Endothelial cell of umbilical vein (primary cell): ENCODE measurements at regions not wholly inside any gene's neighbourhood (a gene's known extent, or its start where the extent isn't known, plus 50 kb on each side); places are given as distances from the start of the nearest gene placed in this dataset.

Source experiments
- BruUV-seq: library from RNA; stranded (reverse); fragments of 400-500 nt; replicated peaks from 2 replicates; lab custom pipeline; 2021; lab: Mats Ljungman, UMichigan
- CTCF ChIA-PET: fragments of 300-600, 350-600 bp; sonication (Branson Sonifier 250); formaldehyde crosslinking; loops from one replicate; lab custom pipeline; 2021; ENCODE audit warnings: antibody characterized with exemption, inconsistent platforms; lab: Charles Lee
- POLR2A ChIA-PET: fragments of 300-600, 350-600 bp; sonication (Branson Sonifier 250); formaldehyde crosslinking; loops from one replicate; lab custom pipeline; 2021; ENCODE audit warnings: antibody characterized with exemption, inconsistent platforms; lab: Charles Lee
- DNase-seq: peaks from one replicate; pipeline ENCODE4 v3.0.0-alpha.2; 2011; ENCODE audit warnings: low read depth, low spot score
- FAIRE-seq: peaks from 2 replicates; lab custom pipeline; 2011; peaks lifted over from hg19 to GRCh38; lab: Jason Lieb, UNC
- H2AFZ ChIP-seq: 2 replicates; pipeline ENCODE4 v1.6.0; 2012; ENCODE audit warnings: low read depth, low read length, control low read depth, inconsistent platforms
- H3K27ac ChIP-seq: 2 replicates; pipeline ENCODE4 v1.5.1; 2011; ENCODE audit warnings: low read depth, mild to moderate bottlenecking, control low read depth, low read length, moderate library complexity; ENCODE audit not compliant: insufficient read depth
- H3K27me3 ChIP-seq, 2 experiments: 2 replicates each; pipeline versions ENCODE4 v1.6.0 to v1.6.1; 2011; ENCODE audit warnings: low read length in 2 of 2, mixed read lengths in 1 of 2; ENCODE audit not compliant: control insufficient read depth in 2 of 2, insufficient read depth in 2 of 2
- H3K36me3 ChIP-seq, 2 experiments: 2 replicates in 1 of 2; 3 replicates in 1 of 2; pipeline ENCODE4 v1.5.1; 2011; ENCODE audit warnings: low read length in 2 of 2, mild to moderate bottlenecking in 1 of 2, moderate library complexity in 1 of 2; ENCODE audit not compliant: control insufficient read depth in 2 of 2, insufficient read depth in 2 of 2; ENCODE audit errors: extremely low read depth in 1 of 2
- H3K4me1 ChIP-seq: 3 replicates; pipeline ENCODE4 v1.5.1; 2011; ENCODE audit warnings: mild to moderate bottlenecking, low read length; ENCODE audit not compliant: control insufficient read depth, insufficient read depth; ENCODE audit errors: extremely low read depth
- H3K4me2 ChIP-seq: 2 replicates; pipeline ENCODE4 v1.6.1; 2011; ENCODE audit warnings: low read length, control low read depth, mixed read lengths; ENCODE audit not compliant: insufficient read depth
- H3K4me3 ChIP-seq, 3 experiments: fragments of 200-600 bp in 1 of 3; sonication (generic), shearing (Covaris generic) in 1 of 3; replicated peaks in 1 of 3; 2 replicates each; pipeline ENCODE4 v1.5.1; 2011 to 2016; ENCODE audit warnings: control low read depth in 3 of 3, low read length in 3 of 3, mild to moderate bottlenecking in 2 of 3, inconsistent platforms in 1 of 3, low read depth in 1 of 3, moderate library complexity in 1 of 3; ENCODE audit not compliant: insufficient read depth in 1 of 3
- H3K79me2 ChIP-seq: 2 replicates; pipeline ENCODE4 v1.6.0; 2012; ENCODE audit warnings: low read length, inconsistent platforms; ENCODE audit not compliant: control insufficient read depth, insufficient read depth
- H3K9ac ChIP-seq: replicated peaks from 2 replicates; pipeline ENCODE3; 2011; ENCODE audit warnings: low read length, control low read depth; ENCODE audit not compliant: insufficient read depth; ENCODE audit errors: extremely low read depth
- H3K9me1 ChIP-seq: replicated peaks from 3 replicates; pipeline ENCODE4 v1.6.0; 2011; ENCODE audit warnings: mild to moderate bottlenecking, low read length; ENCODE audit not compliant: control insufficient read depth, insufficient read depth; ENCODE audit errors: extremely low read depth
- H3K9me3 ChIP-seq: replicated peaks from 2 replicates; pipeline ENCODE4 v1.5.1; 2012; ENCODE audit warnings: low read length, inconsistent platforms; ENCODE audit not compliant: control insufficient read depth, insufficient read depth
- H4K20me1 ChIP-seq: replicated peaks from 2 replicates; pipeline ENCODE3; 2011; ENCODE audit warnings: mild to moderate bottlenecking, low read length; ENCODE audit not compliant: control insufficient read depth, insufficient read depth; ENCODE audit errors: extremely low read depth
- EZH2 ChIP-seq: IDR thresholded peaks from 2 replicates; pipeline ENCODE4 v1.6.1; 2012; ENCODE audit warnings: borderline replicate concordance, low read depth, mild to moderate bottlenecking, moderate library complexity, low read length, inconsistent platforms; ENCODE audit not compliant: severe bottlenecking
- FOS ChIP-seq: IDR thresholded peaks from 2 replicates; pipeline ENCODE4 v1.6.1; 2011; ENCODE audit warnings: mild to moderate bottlenecking, low read length, moderate library complexity, borderline replicate concordance; ENCODE audit not compliant: insufficient read depth
- GATA2 ChIP-seq: IDR thresholded peaks from 2 replicates; pipeline ENCODE4 v1.7.0; 2011; ENCODE audit warnings: low read depth, mild to moderate bottlenecking, moderate library complexity, mixed read lengths, low read length; ENCODE audit not compliant: insufficient read length, insufficient read depth
- JUN ChIP-seq: IDR thresholded peaks from 2 replicates; pipeline ENCODE4 v1.6.1; 2011; ENCODE audit warnings: borderline replicate concordance, low read depth; ENCODE audit not compliant: insufficient read length, insufficient read depth
- MYC ChIP-seq: IDR thresholded peaks from one replicate; pipeline ENCODE4 v1.6.1; 2011; ENCODE audit warnings: mild to moderate bottlenecking, low read depth, low read length
- POLR2A ChIP-seq: IDR thresholded peaks from 2 replicates; pipeline ENCODE4 v1.6.1; 2012; ENCODE audit warnings: low read depth, mild to moderate bottlenecking, control low read depth, low read length
- POLR2AphosphoS5 ChIP-seq: IDR thresholded peaks from 2 replicates; pipeline ENCODE4 v1.6.1; 2012; ENCODE audit warnings: low read depth, mild to moderate bottlenecking, control low read depth, low read length, moderate library complexity; ENCODE audit not compliant: insufficient read depth
- dilution Hi-C: fragments of 300-500 bp; cut with MboI; formaldehyde crosslinking; loops from one replicate; pipeline ENCODE4 v1.15.0; 2019; ENCODE audit warnings: low sequenced_read_pairs; ENCODE audit not compliant: extremely low pct_ligation_motif_present
- intact Hi-C: fragments of 100-400 bp; cut with micrococcal nuclease; formaldehyde crosslinking; loops from one replicate; pipeline ENCODE4 v1.10.0; 2022
- TF ChIP-seq, protein P1 (sequence below): IDR thresholded peaks from 2 replicates; pipeline ENCODE4 v1.6.1; 2011; ENCODE audit not compliant: insufficient read depth, insufficient read length
- TF ChIP-seq, protein P2 (sequence below), 2 donors: IDR thresholded peaks; 1 replicate in 1 of 2; 2 replicates in 1 of 2; pipeline ENCODE4 v1.5.1; 2011; ENCODE audit warnings: low read length in 2 of 2, mild to moderate bottlenecking in 2 of 2, moderate library complexity in 2 of 2, control low read depth in 1 of 2, inconsistent platforms in 1 of 2, low read depth in 1 of 2; ENCODE audit not compliant: insufficient read depth in 1 of 2; ENCODE audit errors: extremely low read depth in 1 of 2

DNA sequence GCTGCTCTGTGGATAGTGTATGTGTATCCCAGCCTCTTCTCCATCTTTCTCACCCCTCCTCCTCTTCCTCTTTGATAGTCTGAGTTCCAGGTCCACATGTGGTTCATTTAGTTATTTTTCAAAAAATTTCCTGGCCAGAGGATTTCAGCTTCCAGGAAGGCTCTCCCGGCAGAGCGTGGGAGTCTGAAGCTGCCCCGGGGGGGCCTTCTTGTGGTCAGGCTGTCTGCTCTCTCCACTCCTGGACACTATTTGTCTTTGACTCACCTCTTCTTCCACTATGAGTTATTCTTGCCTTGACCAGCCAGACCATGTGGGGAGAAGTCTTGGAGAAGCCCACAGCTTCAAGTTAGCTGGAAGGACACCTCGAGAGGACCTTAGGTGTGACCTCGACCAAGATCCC, 258.8 kb downstream of the CDC5L start:
- ChIA-PET POLR2A (no interaction called here), CTCF (interaction anchor here (0.7 to 4.3 kb wide), 6 partner anchors 9 to 1276 kb away, joined by 3 to 61 read pairs (median 4); no protein-coding TSS in a partner anchor)
- Histone ChIP-seq H3K4me2 (no peak overlapping the region), H3K4me1 (no peaks in the 10 kb centered on the region), H3K9me1 (no peaks in the 10 kb centered on the region), H3K9me3 (no peaks in the 10 kb centered on the region), H4K20me1 (no peaks in the 10 kb centered on the region), H3K9ac (no peak overlapping the region), H3K4me3 (no peak overlapping the region), H3K27ac (no peak overlapping the region), H2AFZ (no peak overlapping the region), H3K79me2 (no peaks in the 10 kb centered on the region), H3K36me3 (no peaks in the 10 kb centered on the region), H3K27me3 (peaks cover 0 to 2% of the 10 kb centered on the region in 2 experiments)
- dilution Hi-C loops: no loop called here
- FAIRE-seq: no peak
- BruUV-seq: no TSS peak
- no peak for DNase-seq
- intact Hi-C loops: no loop called here
- TF ChIP-seq, protein P1, sequence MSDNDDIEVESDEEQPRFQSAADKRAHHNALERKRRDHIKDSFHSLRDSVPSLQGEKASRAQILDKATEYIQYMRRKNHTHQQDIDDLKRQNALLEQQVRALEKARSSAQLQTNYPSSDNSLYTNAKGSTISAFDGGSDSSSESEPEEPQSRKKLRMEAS: no peak

DNA sequence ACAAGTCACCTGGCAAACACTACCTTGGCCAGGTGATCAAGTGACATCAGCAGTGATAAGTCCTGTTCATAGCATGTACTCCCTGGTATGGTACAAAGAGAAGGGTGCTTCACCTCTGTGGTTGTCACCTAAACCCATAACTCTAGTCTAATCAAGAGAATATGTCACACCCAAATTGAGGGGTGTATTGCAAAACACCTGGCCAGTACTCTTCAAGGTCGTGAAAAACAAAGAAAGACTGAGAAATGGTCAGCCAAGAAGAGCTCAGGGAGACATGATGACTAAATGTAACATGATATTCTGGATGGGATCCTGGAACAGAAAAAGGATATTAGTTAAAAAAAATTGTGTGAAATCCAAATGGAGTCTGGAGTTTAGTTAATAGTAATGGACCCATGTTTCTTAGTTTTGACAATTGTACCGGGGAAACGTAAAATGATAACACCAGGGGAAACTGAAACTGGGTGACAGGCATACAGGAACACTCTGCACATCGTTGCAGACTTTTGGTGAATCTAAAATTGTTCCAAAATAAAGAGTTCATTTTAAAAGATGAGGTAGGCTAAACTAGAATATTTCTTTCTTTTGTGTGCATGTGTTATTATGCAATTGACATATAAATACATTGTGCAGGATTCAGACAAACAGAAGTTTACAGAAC, 262.0 kb downstream of the CDC5L start:
- no peak overlapping the region for H3K27ac ChIP-seq
- H3K4me1 ChIP-seq: no peaks in the 10 kb centered on the region
- H3K36me3 ChIP-seq: no peaks in the 10 kb centered on the region
- H3K9ac ChIP-seq: no peak overlapping the region
- no peak overlapping the region for H3K4me2 ChIP-seq
- H4K20me1 ChIP-seq: no peaks in the 10 kb centered on the region
- H3K27me3 ChIP-seq: peaks cover 13 to 17% of the 10 kb centered on the region in 2 experiments
- DNase-seq (no peak), FAIRE-seq (no peak)
- H3K9me1 ChIP-seq: no peaks in the 10 kb centered on the region
- no TSS peak for BruUV-seq
- ChIA-PET CTCF (interaction anchor here (1.5 to 2.6 kb wide), 2 partner anchors 174 to 1065 kb away, joined by 8 to 9 read pairs; no protein-coding TSS in a partner anchor), POLR2A (no interaction called here)
- intact Hi-C loops (loop anchor here (10.0 kb wide), 1 partner anchor 435 kb away; no protein-coding TSS in a partner anchor), dilution Hi-C loops (no loop called here)
- no peaks in the 10 kb centered on the region for H3K79me2 ChIP-seq
- H3K4me3 ChIP-seq: no peak overlapping the region
- TF ChIP-seq JUN (no peak), FOS (no peak), GATA2 (no peak), MYC (no peak), POLR2AphosphoS5 (no peak), POLR2A (no peak), EZH2 (no peak)
- TF ChIP-seq, protein P1: no peak
- TF ChIP-seq, protein P2, sequence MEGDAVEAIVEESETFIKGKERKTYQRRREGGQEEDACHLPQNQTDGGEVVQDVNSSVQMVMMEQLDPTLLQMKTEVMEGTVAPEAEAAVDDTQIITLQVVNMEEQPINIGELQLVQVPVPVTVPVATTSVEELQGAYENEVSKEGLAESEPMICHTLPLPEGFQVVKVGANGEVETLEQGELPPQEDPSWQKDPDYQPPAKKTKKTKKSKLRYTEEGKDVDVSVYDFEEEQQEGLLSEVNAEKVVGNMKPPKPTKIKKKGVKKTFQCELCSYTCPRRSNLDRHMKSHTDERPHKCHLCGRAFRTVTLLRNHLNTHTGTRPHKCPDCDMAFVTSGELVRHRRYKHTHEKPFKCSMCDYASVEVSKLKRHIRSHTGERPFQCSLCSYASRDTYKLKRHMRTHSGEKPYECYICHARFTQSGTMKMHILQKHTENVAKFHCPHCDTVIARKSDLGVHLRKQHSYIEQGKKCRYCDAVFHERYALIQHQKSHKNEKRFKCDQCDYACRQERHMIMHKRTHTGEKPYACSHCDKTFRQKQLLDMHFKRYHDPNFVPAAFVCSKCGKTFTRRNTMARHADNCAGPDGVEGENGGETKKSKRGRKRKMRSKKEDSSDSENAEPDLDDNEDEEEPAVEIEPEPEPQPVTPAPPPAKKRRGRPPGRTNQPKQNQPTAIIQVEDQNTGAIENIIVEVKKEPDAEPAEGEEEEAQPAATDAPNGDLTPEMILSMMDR (IDR thresholded peaks at IDR 0.05; ENCODE audit: extremely low read depth in 1 of 2, insufficient read depth in 1 of 2, low read depth in 1 of 2, low read length in 2 of 2): no peak
- no peak overlapping the region for H2AFZ ChIP-seq
- H3K9me3 ChIP-seq: no peaks in the 10 kb centered on the region
